Fibroblast of the aortic adventitia (primary cell): ENCODE measurements at regions not wholly inside any gene's neighbourhood (a gene's known extent, or its start where the extent isn't known, plus 50 kb on each side); places are given as distances from the start of the nearest gene placed in this dataset.
"Not testable (repeated sequence)": the region's sequence is repeated elsewhere in the genome, so short reads cannot be mapped to it uniquely, and the experiment has no call there.

Experiments
- DNase-seq: peaks from one replicate; pipeline ENCODE4 v3.0.0-alpha.2; 2010; ENCODE audit warnings: low read depth
- H3K4me3 ChIP-seq: 2 replicates; pipeline ENCODE4 v1.5.1; 2011; ENCODE audit warnings: low read depth, mild to moderate bottlenecking, control low read depth, low read length, moderate library complexity
- CTCF ChIP-seq: IDR thresholded peaks from 2 replicates; pipeline ENCODE4 v1.5.1; 2011; ENCODE audit warnings: mild to moderate bottlenecking, low read length, control low read depth, inconsistent platforms; ENCODE audit not compliant: insufficient read depth

GRCh38 chr5:142520885-142521284 lies 165.0 kb downstream of the FGF1 start:
- H3K4me3 ChIP-seq = no peak overlapping the region
- no peak for TF ChIP-seq CTCF
- DNase-seq = no peak

- DNase-seq, H3K4me3 ChIP-seq: not testable (repeated sequence)
Observed at GRCh38 chr5:142519913-142520312, 166.0 kb downstream of the FGF1 start.

GRCh38 chr5:142517840-142518239 lies 168.1 kb downstream of the FGF1 start:
- DNase-seq = no peak
- no peak overlapping the region for H3K4me3 ChIP-seq
- TF ChIP-seq CTCF = no peak

- no peak for DNase-seq
- H3K4me3 ChIP-seq = no peak overlapping the region
- TF ChIP-seq CTCF = no peak
Observed at GRCh38 chr5:142516732-142517131, 169.2 kb downstream of the FGF1 start.

GRCh38 chr5:142515036-142515435 lies 170.9 kb downstream of the FGF1 start:
- peak; percentile 9 for TF ChIP-seq CTCF
- DNase-seq = no peak
- H3K4me3 ChIP-seq = no peak overlapping the region

GRCh38 chr5:142514196-142514595 lies 171.7 kb downstream of the FGF1 start:
- TF ChIP-seq CTCF = no peak
- no peak for DNase-seq
- no peak overlapping the region for H3K4me3 ChIP-seq

GRCh38 chr5:142512043-142513042 lies 173.5 kb downstream of the FGF1 start:
- no peak overlapping the region for H3K4me3 ChIP-seq
- no peak for TF ChIP-seq CTCF
- DNase-seq = no peak
